Ascending aorta (tissue), 2 donors: ENCODE measurements at regions not wholly inside any gene's neighbourhood (a gene's known extent, or its start where the extent isn't known, plus 50 kb on each side); places are given as distances from the start of the nearest gene placed in this dataset.
"Not testable (repeated sequence)": the region's sequence is repeated elsewhere in the genome, so short reads cannot be mapped to it uniquely, and the experiment has no call there.

Experiments
- DNase-seq, 2 donors: peaks; one replicate each; pipeline ENCODE4 v3.0.0-alpha.2; 2019; ENCODE audit warnings: low spot score in 2 of 2
- H3K27ac ChIP-seq, 2 donors: fragments of 200-600 bp; sonication (generic); one replicate each; pipeline ENCODE4 v1.5.1; 2016 to 2017; ENCODE audit warnings: mild to moderate bottlenecking in 1 of 2
- H3K27me3 ChIP-seq: fragments of 200-600 bp; sonication (generic); one replicate; pipeline ENCODE4 v1.5.1; 2017
- H3K36me3 ChIP-seq, 2 donors: fragments of 200-600 bp; sonication (generic); one replicate each; pipeline ENCODE4 v1.5.1; 2016
- H3K4me1 ChIP-seq, 2 donors: fragments of 200-600 bp; sonication (generic); one replicate each; pipeline ENCODE4 v1.5.1; 2016 to 2017; ENCODE audit warnings: mild to moderate bottlenecking in 1 of 2
- H3K4me3 ChIP-seq, 2 donors: fragments of 200-600 bp; sonication (generic); one replicate each; pipeline ENCODE4 v1.5.1; 2016 to 2017; ENCODE audit warnings: mild to moderate bottlenecking in 1 of 2
- H3K9me3 ChIP-seq, 2 donors: fragments of 200-600 bp; sonication (generic); one replicate each; pipeline ENCODE4 v1.5.1; 2016
- CTCF ChIP-seq, 3 experiments: fragments of 200-600 bp in 2 of 3; fragments of 450-650 bp in 1 of 3; sonication (generic) in 2 of 3; IDR thresholded peaks; one replicate each; pipeline ENCODE4 v1.5.1; 2016 to 2019; ENCODE audit warnings: antibody characterized with exemption in 3 of 3, mild to moderate bottlenecking in 1 of 3, moderate library complexity in 1 of 3
- intact Hi-C: fragments of 100-400 bp; cut with DNase I; formaldehyde crosslinking; loops from one replicate; pipeline ENCODE4 v1.15.1; 2023

- no peak overlapping the region for H3K4me3 ChIP-seq
- intact Hi-C loops = no loop called here
- TF ChIP-seq CTCF (IDR thresholded peaks at IDR 0.05) = no peak
- H3K27ac ChIP-seq = no peak overlapping the region
- no peaks in the 10 kb centered on the region for H3K27me3 ChIP-seq
- H3K36me3 ChIP-seq = no peaks in the 10 kb centered on the region
- H3K9me3 ChIP-seq = no peaks in the 10 kb centered on the region
- H3K4me1 ChIP-seq = no peaks in the 10 kb centered on the region
- no peak for DNase-seq
These were observed 1037.3 kb upstream of the FLRT2 start for GRCh38 chr14:84492685-84493084.

GRCh38 chr14:84493779-84494178, 1036.2 kb upstream of the FLRT2 start:
- TF ChIP-seq CTCF (IDR thresholded peaks at IDR 0.05) = no peak

GRCh38 chr14:84496677-84497076, 1033.3 kb upstream of the FLRT2 start:
- Histone ChIP-seq H3K36me3 (no peaks in the 10 kb centered on the region), H3K27ac (no peak overlapping the region), H3K9me3 (no peaks in the 10 kb centered on the region), H3K27me3 (no peaks in the 10 kb centered on the region), H3K4me3 (no peak overlapping the region), H3K4me1 (no peaks in the 10 kb centered on the region)
- no peak for TF ChIP-seq CTCF (IDR thresholded peaks at IDR 0.05)
- no peak for DNase-seq
- intact Hi-C loops = no loop called here

More at GRCh38 chr14:84493779-84494178, 1036.2 kb upstream of the FLRT2 start:
- Histone ChIP-seq H3K9me3 (no peaks in the 10 kb centered on the region), H3K36me3 (no peaks in the 10 kb centered on the region), H3K4me3 (no peak overlapping the region), H3K27me3 (no peaks in the 10 kb centered on the region), H3K4me1 (no peaks in the 10 kb centered on the region), H3K27ac (no peak overlapping the region)
- intact Hi-C loops = no loop called here
- DNase-seq = no peak

- H3K27ac ChIP-seq, intact Hi-C loops, H3K4me3 ChIP-seq, H3K36me3 ChIP-seq, H3K4me1 ChIP-seq, H3K27me3 ChIP-seq, H3K9me3 ChIP-seq, DNase-seq: not testable (repeated sequence)
These were observed 1017.1 kb upstream of the FLRT2 start for GRCh38 chr14:84512823-84513222.

- TF ChIP-seq CTCF (IDR thresholded peaks at IDR 0.05) = no peak
- no peaks in the 10 kb centered on the region for H3K9me3 ChIP-seq
- intact Hi-C loops = no loop called here
These were observed 1010.1 kb upstream of the FLRT2 start for GRCh38 chr14:84519836-84520235.

GRCh38 chr14:84520711-84521338, 1009.1 kb upstream of the FLRT2 start:
- DNase-seq = no peak
- Histone ChIP-seq H3K36me3 (no peaks in the 10 kb centered on the region), H3K4me3 (no peak overlapping the region), H3K27ac (no peak overlapping the region), H3K27me3 (no peaks in the 10 kb centered on the region), H3K9me3 (no peaks in the 10 kb centered on the region), H3K4me1 (no peaks in the 10 kb centered on the region)
- TF ChIP-seq CTCF (IDR thresholded peaks at IDR 0.05) = no peak
- intact Hi-C loops = no loop called here

More at GRCh38 chr14:84519836-84520235, 1010.1 kb upstream of the FLRT2 start:
- H3K4me3 ChIP-seq = no peak overlapping the region
- H3K4me1 ChIP-seq = no peaks in the 10 kb centered on the region
- no peak for DNase-seq
- H3K27ac ChIP-seq = no peak overlapping the region
- H3K27me3 ChIP-seq = no peaks in the 10 kb centered on the region
- H3K36me3 ChIP-seq = no peaks in the 10 kb centered on the region
